Liver (tissue), 8 donors: ENCODE measurements at regions not wholly inside any gene's neighbourhood (a gene's known extent, or its start where the extent isn't known, plus 50 kb on each side); places are given as distances from the start of the nearest gene placed in this dataset.

Source experiments
- DNase-seq: peaks from one replicate; pipeline ENCODE4 v3.0.0-alpha.2; 2017; ENCODE audit warnings: low spot score
- H3K27ac ChIP-seq, 2 donors: one replicate each; pipeline ENCODE4 v1.7.0; 2013; ENCODE audit warnings: inconsistent platforms in 2 of 2, low read length in 2 of 2, control low read depth in 1 of 2, low read depth in 1 of 2, mild to moderate bottlenecking in 1 of 2
- H3K27me3 ChIP-seq, 4 donors: one replicate each; pipeline versions ENCODE4 v1.6.1 to v1.7.0; 2013; ENCODE audit warnings: low read length in 3 of 4, inconsistent platforms in 1 of 4, mild to moderate bottlenecking in 1 of 4, moderate library complexity in 1 of 4; ENCODE audit not compliant: control insufficient read depth in 4 of 4, insufficient read depth in 4 of 4
- H3K36me3 ChIP-seq, 4 donors: one replicate each; pipeline versions ENCODE4 v1.6.1 to v1.7.0; 2013; ENCODE audit warnings: low read length in 3 of 4, mild to moderate bottlenecking in 3 of 4, low read depth in 1 of 4, moderate library complexity in 1 of 4; ENCODE audit not compliant: control insufficient read depth in 4 of 4, insufficient read depth in 3 of 4
- H3K4me1 ChIP-seq, 4 donors: one replicate each; pipeline versions ENCODE4 v1.6.1 to v1.7.0; 2013; ENCODE audit warnings: low read length in 3 of 4, mild to moderate bottlenecking in 3 of 4, moderate library complexity in 1 of 4; ENCODE audit not compliant: control insufficient read depth in 4 of 4, insufficient read depth in 4 of 4
- H3K4me3 ChIP-seq, 3 donors: one replicate each; pipeline versions ENCODE4 v1.6.1 to v1.7.0; 2013; ENCODE audit warnings: low read length in 3 of 3, control low read depth in 1 of 3, low read depth in 1 of 3, mild to moderate bottlenecking in 1 of 3
- H3K9ac ChIP-seq, 2 donors: one replicate each; pipeline ENCODE4 v1.7.0; 2013; ENCODE audit warnings: low read length in 2 of 2, mild to moderate bottlenecking in 2 of 2, moderate library complexity in 2 of 2, control low read depth in 1 of 2, low read depth in 1 of 2
- H3K9me3 ChIP-seq, 4 donors: one replicate each; pipeline versions ENCODE4 v1.6.1 to v1.7.0; 2013; ENCODE audit warnings: low read length in 3 of 4; ENCODE audit not compliant: control insufficient read depth in 4 of 4
- EGR1 ChIP-seq, 2 donors: IDR thresholded peaks; 2 replicates each; pipeline ENCODE4 v1.6.1; 2016 to 2018; ENCODE audit warnings: antibody characterized with exemption in 2 of 2, low read depth in 2 of 2
- FOXA1 ChIP-seq: IDR thresholded peaks from 2 replicates; pipeline ENCODE4 v1.6.1; 2016; ENCODE audit warnings: antibody characterized with exemption
- FOXA2 ChIP-seq: IDR thresholded peaks from 2 replicates; pipeline ENCODE4 v1.6.1; 2016; ENCODE audit warnings: antibody characterized with exemption
- GABPA ChIP-seq, 2 donors: IDR thresholded peaks in 1 of 2; conservative IDR thresholded peaks in 1 of 2; 2 replicates each; pipeline ENCODE4 v1.6.1; 2016; ENCODE audit warnings: antibody characterized with exemption in 2 of 2, mild to moderate bottlenecking in 1 of 2, moderate library complexity in 1 of 2
- HNF4A ChIP-seq, 2 donors: conservative IDR thresholded peaks; 2 replicates each; pipeline ENCODE4 v1.6.1; 2016; ENCODE audit warnings: antibody characterized with exemption in 2 of 2, mild to moderate bottlenecking in 2 of 2
- HNF4G ChIP-seq: IDR thresholded peaks from 2 replicates; pipeline ENCODE4 v1.6.1; 2016; ENCODE audit warnings: antibody characterized with exemption
- JUND ChIP-seq, 2 donors: IDR thresholded peaks; 2 replicates each; pipeline ENCODE4 v1.6.1; 2016; ENCODE audit warnings: antibody characterized with exemption in 2 of 2
- NR2F2 ChIP-seq: IDR thresholded peaks from 2 replicates; pipeline ENCODE4 v1.6.1; 2016; ENCODE audit warnings: antibody characterized with exemption
- RAD21 ChIP-seq, 2 donors: IDR thresholded peaks; 2 replicates each; pipeline ENCODE4 v1.6.1; 2016; ENCODE audit warnings: antibody characterized with exemption in 2 of 2, mild to moderate bottlenecking in 2 of 2
- RXRA ChIP-seq, 2 donors: IDR thresholded peaks; 2 replicates each; pipeline ENCODE4 v1.6.1; 2017 to 2018; ENCODE audit warnings: antibody characterized with exemption in 2 of 2, mild to moderate bottlenecking in 1 of 2
- SP1 ChIP-seq: IDR thresholded peaks from 2 replicates; pipeline ENCODE4 v1.6.1; 2018; ENCODE audit warnings: antibody characterized with exemption, mild to moderate bottlenecking
- TAF1 ChIP-seq: conservative IDR thresholded peaks from 2 replicates; pipeline ENCODE4 v1.6.1; 2016; ENCODE audit warnings: antibody characterized with exemption, mild to moderate bottlenecking
- YY1 ChIP-seq: IDR thresholded peaks from 2 replicates; pipeline ENCODE4 v1.6.1; 2016; ENCODE audit warnings: antibody characterized with exemption, mild to moderate bottlenecking
- WGBS: extraction: QIAGEN DNeasy Blood & Tissue Kit; methylation state at CpG from one replicate; pipeline ENCODE4 v1.1.7; 2013; 5-methylcytosine and 5-hydroxymethylcytosine counted together
- TF ChIP-seq, protein P1 (sequence below): IDR thresholded peaks from 2 replicates; pipeline ENCODE4 v1.6.1; 2016; ENCODE audit warnings: antibody characterized with exemption
- TF ChIP-seq, protein P2 (sequence below): IDR thresholded peaks from 2 replicates; pipeline ENCODE4 v1.6.1; 2016; ENCODE audit warnings: antibody characterized with exemption
- TF ChIP-seq, protein P3 (sequence below): fragments of 150-350 bp; IDR thresholded peaks from 2 replicates; pipeline ENCODE4 v1.5.1; 2017; ENCODE audit warnings: improper control_type of control experiment, low read depth, low read length; ENCODE audit not compliant: missing input control
- TF ChIP-seq, protein P4 (sequence below): IDR thresholded peaks from 2 replicates; pipeline ENCODE4 v1.6.1; 2016; ENCODE audit warnings: antibody characterized with exemption, mild to moderate bottlenecking
- donor health status: healthy.
- donor health status: healthy.
- donor health status: healthy.
- donor health status: healthy.
- donor health status: healthy.

DNA sequence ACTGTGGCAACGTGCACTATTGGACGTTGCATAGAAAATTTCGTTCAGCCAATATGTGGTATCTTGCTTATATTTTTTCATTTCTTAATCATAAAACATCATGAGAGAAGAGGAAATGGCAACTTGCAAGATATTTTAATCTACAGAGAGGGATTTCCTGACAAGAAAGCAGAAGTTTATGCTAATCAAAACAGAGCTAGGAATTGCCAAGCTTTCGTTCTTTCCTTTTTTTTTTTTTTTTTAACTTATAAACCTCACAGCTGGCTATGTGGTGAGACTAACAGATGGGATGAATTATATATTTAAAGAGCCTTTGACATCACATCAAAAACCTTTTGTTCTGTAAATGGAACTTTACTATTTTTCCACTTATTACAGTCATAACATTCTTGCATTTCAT, 1136.9 kb upstream of the TMEFF2 start (continued):
- TF ChIP-seq, protein P1, sequence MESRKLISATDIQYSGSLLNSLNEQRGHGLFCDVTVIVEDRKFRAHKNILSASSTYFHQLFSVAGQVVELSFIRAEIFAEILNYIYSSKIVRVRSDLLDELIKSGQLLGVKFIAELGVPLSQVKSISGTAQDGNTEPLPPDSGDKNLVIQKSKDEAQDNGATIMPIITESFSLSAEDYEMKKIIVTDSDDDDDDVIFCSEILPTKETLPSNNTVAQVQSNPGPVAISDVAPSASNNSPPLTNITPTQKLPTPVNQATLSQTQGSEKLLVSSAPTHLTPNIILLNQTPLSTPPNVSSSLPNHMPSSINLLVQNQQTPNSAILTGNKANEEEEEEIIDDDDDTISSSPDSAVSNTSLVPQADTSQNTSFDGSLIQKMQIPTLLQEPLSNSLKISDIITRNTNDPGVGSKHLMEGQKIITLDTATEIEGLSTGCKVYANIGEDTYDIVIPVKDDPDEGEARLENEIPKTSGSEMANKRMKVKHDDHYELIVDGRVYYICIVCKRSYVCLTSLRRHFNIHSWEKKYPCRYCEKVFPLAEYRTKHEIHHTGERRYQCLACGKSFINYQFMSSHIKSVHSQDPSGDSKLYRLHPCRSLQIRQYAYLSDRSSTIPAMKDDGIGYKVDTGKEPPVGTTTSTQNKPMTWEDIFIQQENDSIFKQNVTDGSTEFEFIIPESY = no peak
- TF ChIP-seq SP1 (no peak), GABPA (IDR thresholded peaks at IDR 0.05 in 1 of 2, conservative IDR thresholded peaks at IDR 0.05 in 1 of 2) (no peak), RXRA (IDR thresholded peaks at IDR 0.05) (no peak), RAD21 (IDR thresholded peaks at IDR 0.05) (no peak), HNF4A (conservative IDR thresholded peaks at IDR 0.05) (no peak), FOXA2 (no peak), NR2F2 (no peak), YY1 (no peak), TAF1 (no peak), HNF4G (no peak), EGR1 (IDR thresholded peaks at IDR 0.05; ENCODE audit: low read depth in 2 of 2) (no peak), FOXA1 (no peak)
- TF ChIP-seq, protein P2, sequence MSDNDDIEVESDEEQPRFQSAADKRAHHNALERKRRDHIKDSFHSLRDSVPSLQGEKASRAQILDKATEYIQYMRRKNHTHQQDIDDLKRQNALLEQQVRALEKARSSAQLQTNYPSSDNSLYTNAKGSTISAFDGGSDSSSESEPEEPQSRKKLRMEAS = no peak

DNA sequence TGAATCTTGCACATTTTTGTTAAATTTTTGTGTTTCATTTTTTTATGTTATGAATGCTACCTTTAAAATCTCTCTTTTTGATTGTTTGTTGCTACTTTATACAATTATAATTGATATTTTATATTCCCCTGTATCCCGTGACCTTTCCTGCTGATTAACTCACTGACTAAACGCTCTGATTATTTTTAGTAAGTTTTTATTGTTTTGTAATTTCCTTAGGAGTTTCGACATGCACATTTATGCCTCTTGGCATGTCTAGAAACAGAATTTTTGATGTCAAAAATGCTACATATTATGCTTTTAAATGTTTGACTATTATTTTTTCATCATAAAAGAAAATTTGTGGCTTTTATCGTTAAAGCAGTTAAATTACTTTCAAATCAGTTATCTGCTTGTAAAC, 1131.6 kb upstream of the TMEFF2 start:
- H3K36me3 ChIP-seq = no peaks in the 10 kb centered on the region
- TF ChIP-seq EGR1 (IDR thresholded peaks at IDR 0.05; ENCODE audit: low read depth in 2 of 2) (no peak), RXRA (IDR thresholded peaks at IDR 0.05) (no peak), NR2F2 (no peak), FOXA1 (no peak), FOXA2 (no peak), JUND (IDR thresholded peaks at IDR 0.05) (no peak), HNF4A (conservative IDR thresholded peaks at IDR 0.05) (no peak), RAD21 (IDR thresholded peaks at IDR 0.05) (no peak), SP1 (no peak)
- TF ChIP-seq, protein P3, sequence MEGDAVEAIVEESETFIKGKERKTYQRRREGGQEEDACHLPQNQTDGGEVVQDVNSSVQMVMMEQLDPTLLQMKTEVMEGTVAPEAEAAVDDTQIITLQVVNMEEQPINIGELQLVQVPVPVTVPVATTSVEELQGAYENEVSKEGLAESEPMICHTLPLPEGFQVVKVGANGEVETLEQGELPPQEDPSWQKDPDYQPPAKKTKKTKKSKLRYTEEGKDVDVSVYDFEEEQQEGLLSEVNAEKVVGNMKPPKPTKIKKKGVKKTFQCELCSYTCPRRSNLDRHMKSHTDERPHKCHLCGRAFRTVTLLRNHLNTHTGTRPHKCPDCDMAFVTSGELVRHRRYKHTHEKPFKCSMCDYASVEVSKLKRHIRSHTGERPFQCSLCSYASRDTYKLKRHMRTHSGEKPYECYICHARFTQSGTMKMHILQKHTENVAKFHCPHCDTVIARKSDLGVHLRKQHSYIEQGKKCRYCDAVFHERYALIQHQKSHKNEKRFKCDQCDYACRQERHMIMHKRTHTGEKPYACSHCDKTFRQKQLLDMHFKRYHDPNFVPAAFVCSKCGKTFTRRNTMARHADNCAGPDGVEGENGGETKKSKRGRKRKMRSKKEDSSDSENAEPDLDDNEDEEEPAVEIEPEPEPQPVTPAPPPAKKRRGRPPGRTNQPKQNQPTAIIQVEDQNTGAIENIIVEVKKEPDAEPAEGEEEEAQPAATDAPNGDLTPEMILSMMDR = no peak
- TF ChIP-seq, protein P4, sequence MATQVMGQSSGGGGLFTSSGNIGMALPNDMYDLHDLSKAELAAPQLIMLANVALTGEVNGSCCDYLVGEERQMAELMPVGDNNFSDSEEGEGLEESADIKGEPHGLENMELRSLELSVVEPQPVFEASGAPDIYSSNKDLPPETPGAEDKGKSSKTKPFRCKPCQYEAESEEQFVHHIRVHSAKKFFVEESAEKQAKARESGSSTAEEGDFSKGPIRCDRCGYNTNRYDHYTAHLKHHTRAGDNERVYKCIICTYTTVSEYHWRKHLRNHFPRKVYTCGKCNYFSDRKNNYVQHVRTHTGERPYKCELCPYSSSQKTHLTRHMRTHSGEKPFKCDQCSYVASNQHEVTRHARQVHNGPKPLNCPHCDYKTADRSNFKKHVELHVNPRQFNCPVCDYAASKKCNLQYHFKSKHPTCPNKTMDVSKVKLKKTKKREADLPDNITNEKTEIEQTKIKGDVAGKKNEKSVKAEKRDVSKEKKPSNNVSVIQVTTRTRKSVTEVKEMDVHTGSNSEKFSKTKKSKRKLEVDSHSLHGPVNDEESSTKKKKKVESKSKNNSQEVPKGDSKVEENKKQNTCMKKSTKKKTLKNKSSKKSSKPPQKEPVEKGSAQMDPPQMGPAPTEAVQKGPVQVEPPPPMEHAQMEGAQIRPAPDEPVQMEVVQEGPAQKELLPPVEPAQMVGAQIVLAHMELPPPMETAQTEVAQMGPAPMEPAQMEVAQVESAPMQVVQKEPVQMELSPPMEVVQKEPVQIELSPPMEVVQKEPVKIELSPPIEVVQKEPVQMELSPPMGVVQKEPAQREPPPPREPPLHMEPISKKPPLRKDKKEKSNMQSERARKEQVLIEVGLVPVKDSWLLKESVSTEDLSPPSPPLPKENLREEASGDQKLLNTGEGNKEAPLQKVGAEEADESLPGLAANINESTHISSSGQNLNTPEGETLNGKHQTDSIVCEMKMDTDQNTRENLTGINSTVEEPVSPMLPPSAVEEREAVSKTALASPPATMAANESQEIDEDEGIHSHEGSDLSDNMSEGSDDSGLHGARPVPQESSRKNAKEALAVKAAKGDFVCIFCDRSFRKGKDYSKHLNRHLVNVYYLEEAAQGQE = no peak
- TF ChIP-seq, protein P1 = no peak
- TF ChIP-seq, protein P2 = no peak
- no peak overlapping the region for H3K27ac ChIP-seq
- DNase-seq = no peak
- H3K9me3 ChIP-seq = no peaks in the 10 kb centered on the region
- no peak overlapping the region for H3K9ac ChIP-seq
- no peaks in the 10 kb centered on the region for H3K27me3 ChIP-seq
- H3K4me1 ChIP-seq = no peaks in the 10 kb centered on the region
- H3K4me3 ChIP-seq = no peak overlapping the region
- 80% methylated on average over 4 of the region's 4 CpGs for WGBS
